ENCODE measurements at regions not wholly inside any gene's neighbourhood (a gene's known extent, or its start where the extent isn't known, plus 50 kb on each side); places are given as distances from the start of the nearest gene placed in this dataset.
"Not testable (repeated sequence)": the region's sequence is repeated elsewhere in the genome, so short reads cannot be mapped to it uniquely, and the experiment has no call there.

DNA sequence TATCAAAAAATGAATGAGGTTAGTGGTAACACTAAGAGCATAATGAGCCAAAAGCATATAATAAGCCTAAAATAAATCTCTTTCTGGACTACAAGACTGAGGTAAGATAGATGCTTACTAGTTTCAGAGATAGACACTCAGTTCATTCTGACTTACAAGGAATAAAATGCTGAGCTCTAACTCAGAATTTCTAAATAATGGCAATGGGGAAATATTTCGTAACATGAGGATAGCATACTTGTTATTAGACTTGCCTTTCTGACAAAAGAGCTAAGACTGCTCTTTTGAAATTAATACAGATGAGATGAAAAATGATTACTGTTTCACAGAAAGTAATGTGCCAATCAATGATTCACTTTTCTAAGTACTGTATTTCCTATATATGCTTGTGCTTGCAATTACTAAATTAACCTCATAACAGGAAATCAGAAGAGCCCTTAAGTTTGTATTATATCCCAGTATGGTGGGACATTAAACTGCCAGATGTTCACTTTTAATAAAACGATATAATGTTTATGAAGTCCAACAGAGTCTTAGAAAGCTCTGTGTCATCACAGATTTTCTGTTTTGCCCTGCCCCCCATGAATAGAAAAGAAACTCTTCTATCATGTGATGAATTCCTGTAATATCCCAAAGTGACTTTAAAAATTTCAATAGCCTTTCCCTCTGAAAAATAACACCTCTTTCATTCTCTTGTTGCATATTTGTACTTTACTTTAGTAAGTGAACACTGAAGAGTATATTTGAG lies 2771.0 kb upstream of the PCDH20 start:
- DNase-seq (ENCODE audit: low read depth): no peak

DNA sequence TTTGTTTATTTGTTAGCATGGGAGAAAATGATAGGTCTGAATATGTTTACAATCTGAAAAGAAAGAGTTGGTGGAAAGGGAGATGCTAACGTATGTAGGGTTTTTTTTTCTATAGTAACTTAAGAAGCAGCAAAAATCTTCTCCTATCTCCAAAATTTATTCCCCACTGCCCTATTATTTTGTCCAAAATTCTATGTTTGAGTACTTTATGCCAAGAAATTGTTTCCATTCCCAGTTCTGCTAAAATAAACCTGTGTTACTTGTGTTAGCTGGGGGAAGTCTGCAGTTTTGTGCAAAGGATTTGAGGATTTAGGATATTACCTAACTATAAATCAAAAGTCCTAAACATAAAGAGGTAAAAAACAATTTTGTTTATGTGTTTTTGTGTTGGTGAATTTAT lies 2770.4 kb upstream of the PCDH20 start:
- DNase-seq (ENCODE audit: low read depth): no peak

DNA sequence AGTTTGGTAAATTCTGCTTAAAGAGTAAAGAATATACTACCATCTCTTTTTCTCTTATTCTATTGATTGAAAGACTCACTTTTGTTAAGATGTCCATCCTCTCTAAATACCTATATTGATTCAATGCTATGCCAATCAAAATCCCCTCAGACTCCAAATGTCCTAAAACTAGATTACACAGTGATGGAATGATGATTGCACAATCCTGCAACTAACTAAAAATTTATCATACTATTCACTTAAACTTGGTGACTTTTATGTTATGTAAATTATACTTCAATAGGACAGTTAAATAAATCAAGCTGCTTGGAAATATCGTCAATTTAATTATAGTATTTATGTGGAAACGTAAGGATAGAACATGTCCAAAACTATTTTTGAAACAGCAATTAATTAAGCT lies 2765.1 kb upstream of the PCDH20 start:
- no peak for DNase-seq (ENCODE audit: low read depth)

DNA sequence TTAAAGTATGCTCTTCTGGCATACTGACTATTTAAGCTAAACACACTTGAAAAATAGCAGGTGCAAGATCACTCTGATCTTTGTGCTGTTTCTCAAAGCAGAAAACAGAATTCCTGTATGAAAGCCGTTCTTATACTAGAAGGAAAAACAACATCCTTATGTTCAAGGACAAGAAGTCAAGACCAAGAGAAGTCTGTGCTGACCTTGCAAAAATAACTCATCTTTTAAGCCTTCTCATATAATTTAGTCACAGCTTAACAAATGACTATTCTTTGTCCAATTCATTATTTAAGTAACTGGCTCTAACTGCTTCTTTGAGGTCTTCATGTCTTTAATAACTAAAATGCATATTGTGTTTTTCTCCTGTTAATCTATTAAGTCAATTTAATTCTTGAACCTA lies 2750.2 kb upstream of the PCDH20 start:
- no peak for DNase-seq (ENCODE audit: low read depth)

DNA sequence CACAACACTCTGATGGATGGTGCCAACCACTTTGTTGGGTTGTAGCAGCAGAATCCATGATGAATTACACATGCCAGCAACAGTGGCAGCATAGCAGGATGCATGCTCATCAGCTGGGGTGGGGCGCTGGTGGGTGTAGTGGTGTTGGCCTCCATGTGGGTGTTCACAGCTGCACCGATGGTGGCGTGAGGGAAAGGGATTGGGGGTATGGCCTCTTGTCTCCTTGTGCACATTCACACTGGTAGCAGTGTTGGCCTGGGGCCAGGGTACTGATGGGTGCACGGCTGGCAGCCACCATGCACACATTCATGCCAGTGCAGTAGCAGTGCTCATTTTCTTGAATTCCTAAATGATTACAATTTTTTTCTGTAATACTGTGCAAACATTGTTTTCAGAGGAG lies 2748.8 kb upstream of the PCDH20 start:
- DNase-seq (ENCODE audit: low read depth): no peak

DNA sequence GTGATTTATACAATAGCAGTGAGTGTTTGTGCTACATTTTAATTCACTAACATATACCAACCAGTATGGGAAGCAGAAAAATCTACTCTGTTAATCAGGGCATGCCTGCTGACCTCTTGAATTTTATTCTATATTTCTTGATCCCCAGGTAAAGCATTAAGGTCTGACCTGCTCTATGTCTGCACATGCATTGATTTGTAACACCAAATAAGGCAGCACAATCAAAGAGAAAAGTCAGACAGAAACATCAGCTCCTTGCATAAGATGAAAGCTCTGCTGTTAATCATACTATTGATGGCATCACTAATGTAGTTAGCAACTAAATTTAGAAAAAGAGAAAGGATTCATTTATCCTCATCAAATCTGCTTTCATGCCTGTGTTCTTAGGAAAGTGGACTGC lies 2744.8 kb upstream of the PCDH20 start:
- no peak for DNase-seq (ENCODE audit: low read depth)

DNA sequence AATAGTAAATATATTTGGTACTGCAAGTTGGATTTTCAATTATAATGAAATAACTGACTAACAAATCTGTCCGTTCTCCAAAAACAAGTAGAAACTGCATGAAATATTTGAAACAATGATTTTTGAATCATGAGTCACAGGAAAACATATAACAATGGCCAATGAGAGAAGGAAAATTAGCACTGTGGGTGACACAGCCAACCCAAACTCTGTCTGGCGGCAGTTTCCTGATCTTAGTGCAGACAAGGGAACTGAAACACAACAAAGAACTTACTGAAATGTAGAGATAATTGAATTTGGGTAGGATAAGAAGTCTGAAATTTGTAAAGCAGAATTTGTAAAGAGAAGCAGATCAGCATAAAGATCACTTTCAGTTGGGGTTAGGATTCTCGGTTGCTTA lies 2743.3 kb upstream of the PCDH20 start:
- peak; percentile 8 for DNase-seq (ENCODE audit: low read depth)

DNA sequence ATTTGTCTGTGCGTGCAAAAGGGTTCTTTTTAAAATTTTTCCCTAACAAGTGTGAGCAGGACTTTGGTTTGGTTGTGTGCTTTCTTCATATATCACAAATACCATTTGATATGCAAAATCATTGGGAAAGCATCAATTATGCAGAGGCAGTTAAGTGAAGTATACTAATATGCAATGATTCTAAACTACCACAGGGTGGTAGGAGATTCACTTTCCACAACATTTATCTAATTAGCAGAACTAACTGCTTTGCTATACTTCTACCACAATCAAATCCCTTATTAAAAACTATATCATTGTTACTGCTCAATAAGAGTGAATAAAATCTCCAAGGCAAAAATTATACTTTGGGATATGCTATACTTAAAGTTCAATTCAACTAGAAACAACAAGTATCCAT lies 2738.9 kb upstream of the PCDH20 start:
- DNase-seq (ENCODE audit: low read depth): no peak

DNA sequence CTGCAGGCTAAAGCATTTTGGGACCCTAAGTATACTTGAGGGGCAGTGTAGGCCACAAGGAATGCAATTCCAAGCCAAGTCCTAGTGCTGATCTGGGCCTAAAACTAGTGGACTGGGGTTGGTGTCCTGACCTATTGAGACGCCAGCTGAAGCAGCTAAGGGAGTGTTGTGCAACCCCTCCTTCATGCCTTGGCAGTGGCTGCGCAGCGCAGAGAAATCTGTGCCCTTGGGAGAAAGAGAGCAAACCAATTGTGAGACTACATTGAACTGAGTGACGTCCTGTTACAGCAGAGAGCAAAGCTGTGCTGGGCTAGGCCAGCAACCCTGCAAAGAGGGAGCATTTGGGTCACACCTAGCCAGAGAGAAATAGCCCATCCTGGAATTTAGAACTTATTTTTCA lies 2715.0 kb upstream of the PCDH20 start:
- DNase-seq (ENCODE audit: low read depth): no peak

DNA sequence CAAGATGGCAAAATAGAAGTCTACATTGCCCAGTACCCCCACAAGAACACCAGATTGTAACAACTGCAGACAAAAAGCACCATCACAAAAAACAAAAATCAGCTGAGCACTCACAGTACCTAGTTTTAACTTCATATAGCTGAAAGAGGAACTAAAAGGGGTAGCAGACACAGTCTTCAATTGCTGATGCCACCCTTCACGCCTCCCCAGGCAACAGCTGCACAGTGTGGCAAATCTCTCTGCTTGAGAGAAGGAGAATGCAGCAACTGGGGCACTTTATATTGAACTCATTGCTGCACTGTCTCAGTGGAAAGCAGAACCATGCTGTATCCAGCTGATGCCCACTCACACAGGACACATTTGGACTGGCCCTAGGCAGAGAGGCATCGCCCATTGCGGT lies 2714.5 kb upstream of the PCDH20 start:
- DNase-seq (ENCODE audit: low read depth): no peak

DNA sequence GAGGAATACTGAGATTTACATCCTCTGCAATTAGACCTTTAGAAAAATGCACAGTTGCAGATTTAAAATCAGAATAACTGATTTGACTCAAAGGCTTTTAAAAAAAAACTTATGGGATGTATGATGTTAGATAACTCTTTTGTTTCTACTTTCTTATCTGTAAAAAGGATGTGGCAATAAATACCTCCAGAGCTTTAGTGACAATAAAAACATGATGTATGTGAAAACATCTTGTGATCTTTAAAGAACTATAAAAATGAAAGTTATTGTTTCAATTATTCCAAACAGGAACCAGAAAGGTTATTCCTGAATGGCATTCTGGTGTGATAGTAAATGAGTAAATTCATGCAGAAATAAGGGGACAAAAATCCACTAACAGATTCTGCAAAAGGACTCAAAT lies 2712.2 kb upstream of the PCDH20 start:
- DNase-seq (ENCODE audit: low read depth): no peak

DNA sequence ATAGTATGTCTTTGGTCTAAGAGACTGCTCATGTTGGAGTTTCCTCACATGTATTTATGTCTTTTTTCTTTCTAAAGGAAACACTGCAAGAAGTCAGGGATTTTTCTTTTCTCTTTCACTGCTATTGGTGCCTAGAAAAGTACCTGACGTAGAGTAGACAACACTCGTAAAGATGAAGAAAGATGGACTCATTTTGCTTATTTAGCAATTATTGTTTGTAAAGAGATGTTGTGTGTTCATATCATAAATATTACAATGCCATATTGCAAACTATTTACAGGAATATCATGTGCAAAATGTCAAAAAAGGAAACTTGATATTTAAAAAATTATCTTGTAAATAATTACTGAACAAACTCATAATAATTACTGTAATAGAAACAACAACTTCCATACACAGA lies 2711.5 kb upstream of the PCDH20 start:
- DNase-seq (ENCODE audit: low read depth): no peak

DNA sequence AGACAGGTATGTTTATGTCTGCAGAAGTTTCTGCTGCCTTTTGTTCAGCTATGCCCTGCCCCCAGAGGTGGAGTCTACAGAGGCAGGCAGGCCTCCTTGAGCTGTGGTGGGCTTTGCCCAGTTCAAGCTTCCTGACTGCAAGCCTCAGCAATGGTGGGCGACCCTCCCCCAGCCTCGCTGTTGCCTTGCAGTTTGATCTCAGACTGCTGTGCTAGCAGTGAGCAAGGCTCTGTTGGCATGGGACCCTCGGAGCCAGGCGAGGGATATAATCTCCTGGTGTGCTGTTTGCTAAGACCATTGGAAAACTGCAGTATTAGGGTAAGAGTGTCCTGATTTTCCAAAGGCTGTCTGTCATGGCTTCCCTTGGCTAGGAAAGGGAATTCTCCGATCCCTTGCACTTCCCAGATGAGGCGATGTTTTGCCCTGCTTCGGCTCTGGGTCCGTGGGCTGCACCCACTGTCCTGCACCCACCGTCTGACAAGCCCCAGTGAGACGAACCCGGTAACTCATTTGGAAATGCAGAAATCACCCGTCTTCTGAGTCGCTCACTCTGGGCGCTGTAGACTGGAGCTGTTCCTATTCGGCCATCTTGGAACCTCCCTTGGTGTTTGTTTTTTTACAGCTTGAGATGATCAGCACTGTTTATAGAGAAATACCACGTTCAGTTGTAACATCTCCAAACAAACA lies 2705.5 kb upstream of the PCDH20 start:
- not testable (repeated sequence) for DNase-seq (ENCODE audit: low read depth)

DNA sequence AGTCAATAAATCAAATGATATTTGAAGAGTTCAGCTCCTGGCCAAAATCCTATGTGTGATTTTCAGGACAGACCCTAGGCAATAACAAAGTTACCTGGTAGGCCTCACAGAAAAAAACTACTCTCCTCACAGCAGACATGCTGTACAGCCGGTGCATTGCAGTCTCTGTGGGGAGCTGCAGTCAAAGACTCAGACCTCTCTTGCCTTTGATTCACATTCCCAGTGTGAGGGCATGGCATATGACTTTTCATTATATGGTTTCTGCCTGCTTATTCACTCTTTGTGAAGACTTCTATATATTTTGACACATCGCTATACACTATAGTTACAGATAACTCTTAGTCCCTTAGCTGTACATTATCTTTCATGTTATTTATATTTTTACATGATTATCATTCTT lies 2684.3 kb upstream of the PCDH20 start:
- DNase-seq (ENCODE audit: low read depth): no peak

DNA sequence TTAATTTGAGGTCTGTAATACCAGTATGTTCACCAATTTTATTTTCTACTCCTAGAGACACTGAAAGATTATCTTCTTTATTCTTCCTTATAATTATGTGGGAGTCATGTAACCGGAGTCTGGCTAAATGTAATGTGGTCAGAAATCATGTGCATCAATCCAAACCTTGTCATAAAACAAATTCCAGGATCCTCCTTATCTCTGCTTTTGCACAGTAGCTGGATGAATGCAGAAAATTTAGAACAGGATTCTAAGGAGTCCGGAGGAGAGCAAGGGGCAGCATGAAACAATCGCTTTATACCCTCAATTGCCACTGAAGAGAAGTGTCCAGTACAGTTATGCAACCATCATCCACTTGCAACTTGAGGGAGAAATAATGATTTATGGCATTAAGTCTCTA lies 2674.7 kb upstream of the PCDH20 start:
- no peak for DNase-seq (ENCODE audit: low read depth)

DNA sequence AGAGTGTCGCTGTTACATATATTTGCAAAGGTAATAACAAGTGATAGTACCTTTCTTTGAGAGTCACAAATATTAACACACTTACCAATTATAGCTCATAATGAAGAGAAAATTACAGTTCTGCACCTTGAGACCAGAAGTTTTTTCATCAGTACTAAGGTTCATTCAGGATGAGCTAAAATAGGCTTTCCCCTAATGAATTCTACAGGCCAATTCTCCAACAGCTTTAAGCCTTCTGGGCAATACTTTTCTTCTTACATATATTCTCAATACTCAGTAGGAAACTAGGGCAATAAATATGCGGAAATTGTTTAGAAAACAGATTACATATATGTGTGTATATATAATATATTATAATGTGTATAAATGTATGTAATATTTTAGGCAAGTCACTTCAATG lies 2672.8 kb upstream of the PCDH20 start:
- DNase-seq (ENCODE audit: low read depth): no peak

DNA sequence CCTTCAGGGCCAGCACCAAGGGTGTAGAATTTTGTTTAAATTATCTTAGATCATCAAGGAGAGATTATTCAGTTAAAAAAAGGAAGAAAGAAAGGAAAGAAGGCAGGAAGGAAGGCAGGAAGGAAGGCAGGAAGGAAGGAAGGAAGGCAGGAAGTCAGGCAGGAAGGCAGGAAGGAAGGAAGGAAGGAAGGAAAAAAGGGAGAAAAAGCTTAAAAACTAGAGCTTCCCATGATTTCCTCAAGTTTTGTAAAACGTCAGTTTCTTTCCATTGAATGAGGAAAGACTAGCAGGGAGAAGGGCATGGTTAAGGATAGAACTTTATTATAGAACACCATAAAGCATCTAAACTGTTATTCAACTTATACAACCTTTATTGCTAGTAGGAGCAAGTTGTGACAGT lies 2672.0 kb upstream of the PCDH20 start:
- no peak for DNase-seq (ENCODE audit: low read depth)

DNA sequence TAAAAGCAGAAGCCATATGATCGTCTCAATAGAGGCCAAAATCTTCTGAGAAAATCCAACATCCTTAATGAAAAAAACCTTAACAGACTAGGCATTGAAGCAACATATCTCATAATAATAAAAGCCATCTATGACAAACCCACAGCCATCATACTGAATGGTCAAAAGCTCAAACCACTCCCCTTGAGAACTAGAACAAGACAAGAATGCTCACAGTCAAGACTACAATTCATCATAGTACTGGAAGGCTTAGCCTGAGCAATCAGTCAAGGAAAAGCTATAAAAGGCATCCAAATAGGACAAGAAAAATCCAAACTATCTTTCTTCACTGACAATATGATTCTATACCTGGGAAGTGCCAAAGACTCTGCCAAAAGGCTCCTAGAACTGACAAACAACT lies 2668.2 kb upstream of the PCDH20 start:
- DNase-seq (ENCODE audit: low read depth): no peak

DNA sequence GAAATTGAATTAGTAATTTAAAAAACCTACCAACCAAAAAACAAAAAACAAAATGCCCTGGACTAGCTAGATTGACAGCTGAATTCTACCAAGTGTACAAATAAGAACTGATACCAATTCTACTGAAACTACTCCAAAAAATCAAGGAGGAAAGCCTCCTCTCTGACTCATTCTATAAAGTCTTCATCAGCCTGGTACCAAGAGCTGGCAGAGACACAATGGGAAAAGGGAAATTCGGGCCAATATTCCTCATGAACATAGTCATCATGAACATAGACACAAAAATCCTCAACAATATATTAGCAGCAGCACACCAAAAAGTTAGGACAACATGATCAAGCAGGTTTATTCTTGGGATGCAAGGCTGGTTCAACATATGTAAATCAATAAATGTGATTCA lies 2667.7 kb upstream of the PCDH20 start:
- no peak for DNase-seq (ENCODE audit: low read depth)

DNA sequence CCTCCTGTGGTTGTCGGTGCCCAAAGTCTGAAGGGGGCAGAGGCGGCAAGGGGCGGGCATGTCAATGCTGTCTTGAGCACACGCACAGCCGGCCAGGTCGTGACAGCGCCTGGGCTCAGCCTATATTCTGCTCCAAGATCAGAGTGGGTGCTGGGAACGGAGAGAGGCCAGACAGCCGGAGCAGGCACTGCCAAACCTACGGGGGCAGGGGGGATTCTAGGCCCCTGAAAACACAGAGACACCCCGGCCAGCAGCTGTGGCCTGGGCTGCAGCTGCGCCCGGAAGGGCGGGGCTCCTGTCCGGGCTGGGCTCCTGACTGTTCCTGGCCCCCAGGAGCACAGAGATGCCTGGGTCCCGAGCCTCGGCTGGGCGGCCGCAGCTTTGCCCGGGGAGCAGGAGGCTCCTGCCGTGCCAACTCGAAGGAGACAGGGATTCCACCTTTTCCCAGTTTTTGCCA lies 2662.9 kb upstream of the PCDH20 start:
- DNase-seq (ENCODE audit: low read depth): no peak

DNA sequence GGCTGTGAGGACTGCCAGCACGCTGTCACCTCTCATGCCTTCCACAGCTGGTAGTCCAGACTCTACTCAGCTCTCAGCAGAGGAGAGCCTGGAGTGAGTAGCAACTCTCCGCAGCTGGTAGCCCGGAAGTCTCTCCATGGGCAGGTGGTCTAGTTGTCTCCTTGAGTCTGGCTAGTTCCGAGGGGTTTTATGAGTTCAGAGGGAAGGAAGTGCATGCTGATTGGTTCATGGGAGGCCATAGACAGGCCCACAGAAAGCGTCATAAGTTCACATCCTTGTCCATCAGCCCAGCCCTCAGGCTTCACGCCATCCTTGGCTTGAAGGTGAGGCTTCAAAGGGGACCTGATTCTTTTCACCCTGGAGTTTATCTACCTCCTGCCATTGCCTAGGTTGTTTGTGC lies 2662.4 kb upstream of the PCDH20 start:
- DNase-seq (ENCODE audit: low read depth): no peak

DNA sequence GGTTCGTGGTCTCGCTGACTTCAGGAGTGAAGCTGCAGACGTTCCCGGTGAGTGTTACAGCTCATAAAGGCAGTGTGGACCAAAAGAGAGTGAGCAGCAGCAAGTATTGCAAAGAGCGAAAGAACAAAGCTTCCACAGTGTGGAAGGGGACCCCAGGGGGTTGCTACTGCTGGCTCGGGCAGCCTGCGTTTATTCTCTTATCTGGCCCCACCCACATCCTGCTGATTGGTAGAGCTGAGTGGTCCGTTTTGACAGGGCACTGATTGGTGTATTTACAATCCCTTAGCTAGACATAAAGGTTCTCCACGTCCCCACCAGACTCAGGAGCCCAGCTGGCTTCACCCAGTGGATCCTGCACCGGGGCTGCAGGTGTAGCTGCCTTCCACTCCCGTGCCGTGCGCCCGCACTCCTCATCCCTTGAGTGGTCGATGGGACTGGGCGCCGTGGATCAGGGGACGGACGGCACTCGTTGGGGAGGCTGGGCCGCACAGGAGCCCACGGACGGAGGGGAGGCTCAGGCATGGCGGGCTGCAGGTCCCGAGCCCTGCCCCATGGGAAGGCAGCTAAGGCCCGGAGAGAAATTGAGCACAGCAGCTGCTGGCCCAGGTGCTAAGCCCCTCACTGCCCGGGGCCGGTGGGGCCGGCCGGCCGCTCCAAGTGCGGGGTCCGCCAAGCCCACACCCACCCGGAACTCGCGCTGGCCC lies 2661.6 kb upstream of the PCDH20 start:
- not testable (repeated sequence) for DNase-seq (ENCODE audit: low read depth)

DNA sequence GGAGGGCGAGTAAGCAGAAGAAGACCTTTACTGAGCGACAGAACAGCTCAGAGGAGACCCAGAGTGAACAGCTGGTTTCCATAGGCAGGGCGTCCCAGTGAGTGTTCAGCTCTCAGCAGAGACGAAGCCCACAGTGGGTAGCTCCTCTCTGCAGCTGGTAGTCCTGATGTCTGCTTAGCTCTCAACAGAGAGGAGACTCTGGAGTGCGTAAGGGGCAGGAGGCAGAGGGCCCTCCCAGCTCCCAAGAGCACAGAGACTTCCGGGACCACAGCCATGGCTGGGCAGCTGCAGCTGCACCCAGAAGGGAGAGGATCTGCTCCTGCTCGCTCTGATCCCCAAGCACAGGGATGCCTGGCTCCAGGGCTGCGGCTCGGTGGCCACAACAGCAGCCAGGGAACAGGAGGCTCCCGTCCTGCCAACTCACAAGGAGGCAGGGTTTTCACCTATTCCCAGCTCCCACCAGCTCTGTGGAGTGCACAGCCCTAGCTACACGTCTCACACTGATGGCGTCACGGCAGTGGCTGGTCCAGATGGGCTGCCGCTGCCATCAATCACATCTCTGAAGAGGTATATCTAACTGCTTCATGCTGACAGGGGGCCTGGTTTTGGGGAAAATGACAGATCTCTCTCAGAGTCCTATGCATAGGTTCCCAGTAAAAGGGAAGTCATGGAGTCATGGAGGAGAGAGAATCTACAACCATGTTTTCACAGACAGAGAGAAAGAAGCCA lies 2660.1 kb upstream of the PCDH20 start:
- DNase-seq (ENCODE audit: low read depth): peak; percentile 39

All from CMK (cell line).